Fibroblast of lung (primary cell): ENCODE measurements at regions not wholly inside any gene's neighbourhood (a gene's known extent, or its start where the extent isn't known, plus 50 kb on each side); places are given as distances from the start of the nearest gene placed in this dataset.
A peak's percentile ranks its signal among the peaks of the same experiment; 100 is the strongest.

ENCODE experiments used
- DNase-seq, 2 donors: peaks; one replicate each; pipeline versions ENCODE4 v3.0.0 to v3.0.0-alpha.2; 2010; ENCODE audit warnings: low read depth in 2 of 2
- H2AFZ ChIP-seq: 2 replicates; pipeline ENCODE4 v1.5.1; 2012; ENCODE audit warnings: low read length, control low read depth, inconsistent platforms
- H3K27ac ChIP-seq: 2 replicates; pipeline ENCODE4 v1.5.1; 2011; ENCODE audit warnings: low read length, control low read depth; ENCODE audit not compliant: insufficient read depth
- H3K27me3 ChIP-seq: 2 replicates; pipeline ENCODE4 v1.5.1; 2011; ENCODE audit warnings: mild to moderate bottlenecking, low read length; ENCODE audit not compliant: control insufficient read depth, insufficient read depth
- H3K36me3 ChIP-seq: 2 replicates; pipeline ENCODE4 v1.5.1; 2011; ENCODE audit warnings: low read length; ENCODE audit not compliant: control insufficient read depth, insufficient read depth
- H3K4me1 ChIP-seq: 2 replicates; pipeline ENCODE4 v1.5.1; 2011; ENCODE audit warnings: low read length; ENCODE audit not compliant: control insufficient read depth, insufficient read depth; ENCODE audit errors: extremely low read depth
- H3K4me2 ChIP-seq: 2 replicates; pipeline ENCODE4 v1.5.1; 2011; ENCODE audit warnings: low read length, control low read depth; ENCODE audit not compliant: insufficient read depth; ENCODE audit errors: extremely low read depth
- H3K4me3 ChIP-seq, 4 experiments: fragments of 200-600 bp in 1 of 4; sonication (generic) in 1 of 4; replicated peaks in 1 of 4; 2 replicates each; pipeline ENCODE4 v1.5.1; 2011 to 2016; ENCODE audit warnings: low read length in 4 of 4, low read depth in 3 of 4, mild to moderate bottlenecking in 3 of 4, control low read depth in 2 of 4, inconsistent platforms in 1 of 4, mixed read lengths in 1 of 4; ENCODE audit not compliant: insufficient read depth in 1 of 4; ENCODE audit errors: control extremely low read depth in 1 of 4
- H3K79me2 ChIP-seq: 2 replicates; pipeline ENCODE4 v1.5.1; 2012; ENCODE audit warnings: mild to moderate bottlenecking, low read length, inconsistent platforms; ENCODE audit not compliant: control insufficient read depth, insufficient read depth
- H3K9ac ChIP-seq: 2 replicates; pipeline ENCODE4 v1.5.1; 2011; ENCODE audit warnings: mild to moderate bottlenecking, low read length, control low read depth; ENCODE audit not compliant: insufficient read depth
- H3K9me3 ChIP-seq: 2 replicates; pipeline ENCODE4 v1.5.1; 2012; ENCODE audit warnings: low read depth, low read length; ENCODE audit not compliant: control insufficient read depth, insufficient read depth
- H4K20me1 ChIP-seq: 2 replicates; pipeline ENCODE4 v1.5.1; 2011; ENCODE audit warnings: low read length; ENCODE audit not compliant: control insufficient read depth, insufficient read depth; ENCODE audit errors: extremely low read depth
- CTCF ChIP-seq, 2 donors: IDR thresholded peaks in 1 of 2; conservative IDR thresholded peaks in 1 of 2; 1 replicate in 1 of 2; 2 replicates in 1 of 2; pipeline ENCODE4 v1.5.1; 2011 to 2012; ENCODE audit warnings: low read length in 2 of 2, control low read depth in 1 of 2, inconsistent platforms in 1 of 2, low read depth in 1 of 2, mild to moderate bottlenecking in 1 of 2
- EZH2 ChIP-seq: IDR thresholded peaks from 2 replicates; pipeline ENCODE4 v1.5.1; 2012; ENCODE audit warnings: low read length, control low read depth, mild to moderate bottlenecking; ENCODE audit errors: missing control alignments

GRCh38 chr1:13892198-13892597 is 192.2 kb downstream of the PRDM2 start:
- no peak for DNase-seq
- no peaks in the 10 kb centered on the region for H3K36me3 ChIP-seq
- no peak overlapping the region for H3K4me2 ChIP-seq
- H2AFZ ChIP-seq = no peak overlapping the region
- TF ChIP-seq EZH2 (no peak), CTCF (conservative IDR thresholded peaks at IDR 0.05 in 1 of 2, IDR thresholded peaks at IDR 0.05 in 1 of 2; ENCODE audit: low read depth in 1 of 2, low read length in 2 of 2) (no peak)
- no peak overlapping the region for H3K9ac ChIP-seq
- no peaks in the 10 kb centered on the region for H4K20me1 ChIP-seq
- peaks cover 7% of the 10 kb centered on the region for H3K27me3 ChIP-seq
- no peak overlapping the region for H3K27ac ChIP-seq
- H3K79me2 ChIP-seq = no peaks in the 10 kb centered on the region
- H3K4me3 ChIP-seq = no peak overlapping the region
- H3K4me1 ChIP-seq = no peaks in the 10 kb centered on the region
- H3K9me3 ChIP-seq = no peaks in the 10 kb centered on the region

- peak; percentile 51 for TF ChIP-seq EZH2
- TF ChIP-seq CTCF (conservative IDR thresholded peaks at IDR 0.05 in 1 of 2, IDR thresholded peaks at IDR 0.05 in 1 of 2; ENCODE audit: low read depth in 1 of 2, low read length in 2 of 2) = no peak
- no peak overlapping the region for H3K27ac ChIP-seq
- H3K4me1 ChIP-seq = no peaks in the 10 kb centered on the region
- no peak overlapping the region for H3K4me2 ChIP-seq
- no peak overlapping the region for H2AFZ ChIP-seq
- no peaks in the 10 kb centered on the region for H4K20me1 ChIP-seq
- no peaks in the 10 kb centered on the region for H3K36me3 ChIP-seq
- no peak for DNase-seq
- no peaks in the 10 kb centered on the region for H3K9me3 ChIP-seq
- no peaks in the 10 kb centered on the region for H3K79me2 ChIP-seq
- peaks cover 7% of the 10 kb centered on the region for H3K27me3 ChIP-seq
- H3K9ac ChIP-seq = no peak overlapping the region
- no peak overlapping the region for H3K4me3 ChIP-seq
Measured at GRCh38 chr1:13892671-13893325, 192.8 kb downstream of the PRDM2 start.

- no peaks in the 10 kb centered on the region for H3K36me3 ChIP-seq
- no peaks in the 10 kb centered on the region for H3K79me2 ChIP-seq
- TF ChIP-seq EZH2 (no peak), CTCF (conservative IDR thresholded peaks at IDR 0.05 in 1 of 2, IDR thresholded peaks at IDR 0.05 in 1 of 2; ENCODE audit: low read depth in 1 of 2, low read length in 2 of 2) (no peak)
- H4K20me1 ChIP-seq = no peaks in the 10 kb centered on the region
- H3K4me2 ChIP-seq = no peak overlapping the region
- H3K9me3 ChIP-seq = no peaks in the 10 kb centered on the region
- no peak overlapping the region for H3K4me3 ChIP-seq
- no peak for DNase-seq
- H2AFZ ChIP-seq = no peak overlapping the region
- no peaks in the 10 kb centered on the region for H3K4me1 ChIP-seq
- no peak overlapping the region for H3K9ac ChIP-seq
- H3K27me3 ChIP-seq = peaks cover 7% of the 10 kb centered on the region
- H3K27ac ChIP-seq = no peak overlapping the region
Measured at GRCh38 chr1:13893409-13893821, 193.4 kb downstream of the PRDM2 start.
